Left cardiac atrium (tissue), 4 donors: ENCODE measurements at regions not wholly inside any gene's neighbourhood (a gene's known extent, or its start where the extent isn't known, plus 50 kb on each side); places are given as distances from the start of the nearest gene placed in this dataset.
A peak's percentile ranks its signal among the peaks of the same experiment; 100 is the strongest.

Experiments used
- ATAC-seq, 2 donors: fragments of 200-7000 bp; cut with Tn5 transposase; one replicate each; pipeline ENCODE4 v1.9.1; 2020; ENCODE audit warnings: mild to moderate bottlenecking in 2 of 2, moderate library complexity in 2 of 2
- DNase-seq: peaks from one replicate; pipeline ENCODE4 v3.0.0-alpha.2; 2020
- intact Hi-C, 2 donors: fragments of 100-400 bp; cut with DNase I; formaldehyde crosslinking; loops; one replicate each; pipeline versions ENCODE4 v1.14.1 to v1.15.1; 2022 to 2023
- donor health status: DM: no; HTN: yes; CAD: no.
- donor health status: DM: no; HTN: yes; CAD: no; lungs with severe emphysema.
- donor health status: DM: yes; HTN: yes; CAD: no.
- donor health status: Dilated cardiomyopathy.

- intact Hi-C loops = no loop called here
- ATAC-seq = no peak
- no peak for DNase-seq
Measured at GRCh38 chr16:86783636-86784626, 205.6 kb downstream of the FOXL1 start.

DNA sequence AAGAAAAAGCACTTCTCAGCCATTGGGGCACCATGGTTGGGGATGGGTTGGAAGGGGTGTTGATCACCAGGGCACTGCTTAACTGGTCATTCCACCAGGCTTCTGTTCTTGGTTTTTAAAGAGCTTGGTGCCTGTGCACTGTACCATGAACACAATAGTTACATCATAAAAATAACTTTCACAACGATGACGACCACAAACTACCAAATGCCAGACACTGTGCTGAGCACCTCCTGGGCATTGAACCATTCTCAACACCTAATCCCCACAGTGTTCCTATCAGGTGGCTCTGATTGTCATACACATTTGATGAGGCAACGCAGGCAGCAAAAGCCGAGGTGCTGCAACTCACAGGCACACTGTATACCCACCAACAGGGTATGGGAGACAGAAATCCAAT, 208.0 kb downstream of the FOXL1 start:
- no peak for DNase-seq
- no peak for ATAC-seq
- intact Hi-C loops = no loop called here

DNA sequence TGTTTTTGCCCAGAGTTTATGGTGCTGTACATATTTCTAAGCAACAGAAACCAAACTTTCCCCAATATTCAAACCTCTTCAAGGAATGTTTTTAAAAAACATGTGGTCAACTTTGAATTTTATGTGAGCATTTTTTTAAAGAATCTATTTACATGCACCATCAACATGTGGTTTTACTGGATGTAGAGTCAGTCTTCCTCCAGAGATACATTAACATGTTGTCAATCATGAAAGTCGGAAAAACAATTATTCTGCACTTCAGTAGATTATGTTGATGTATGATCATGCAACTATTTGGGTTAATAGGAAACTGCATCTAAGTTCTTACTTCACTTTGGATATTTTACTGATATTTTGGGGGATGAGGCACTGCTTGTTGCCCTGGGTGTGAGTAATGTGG, 208.6 kb downstream of the FOXL1 start:
- DNase-seq = no peak
- intact Hi-C loops = no loop called here
- ATAC-seq = no peak

GRCh38 chr16:86787538-86787937, 209.2 kb downstream of the FOXL1 start:
- DNase-seq = no peak
- intact Hi-C loops = no loop called here
- ATAC-seq = no peak

DNA sequence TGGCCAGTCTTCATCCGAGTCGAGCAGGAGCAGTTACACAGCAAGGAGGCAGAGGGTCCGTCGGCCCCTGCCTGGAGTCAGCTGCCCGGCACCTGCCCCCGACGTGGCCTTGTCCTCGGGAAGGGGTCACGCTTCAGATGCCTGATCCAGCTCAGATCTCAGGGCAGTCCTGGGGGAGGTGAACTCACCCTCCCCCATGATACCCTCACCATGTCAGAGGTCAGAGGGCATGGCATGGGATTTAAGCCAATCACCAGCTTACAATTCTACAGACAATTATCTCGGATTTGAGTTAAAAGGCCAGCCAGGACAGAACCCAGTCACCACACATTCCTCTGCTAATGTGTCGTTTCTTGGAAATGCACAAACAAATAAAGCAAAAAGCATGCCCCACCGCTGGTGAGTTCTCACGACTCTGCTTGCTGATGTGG, 211.3 kb downstream of the FOXL1 start:
- intact Hi-C loops = no loop called here

DNA sequence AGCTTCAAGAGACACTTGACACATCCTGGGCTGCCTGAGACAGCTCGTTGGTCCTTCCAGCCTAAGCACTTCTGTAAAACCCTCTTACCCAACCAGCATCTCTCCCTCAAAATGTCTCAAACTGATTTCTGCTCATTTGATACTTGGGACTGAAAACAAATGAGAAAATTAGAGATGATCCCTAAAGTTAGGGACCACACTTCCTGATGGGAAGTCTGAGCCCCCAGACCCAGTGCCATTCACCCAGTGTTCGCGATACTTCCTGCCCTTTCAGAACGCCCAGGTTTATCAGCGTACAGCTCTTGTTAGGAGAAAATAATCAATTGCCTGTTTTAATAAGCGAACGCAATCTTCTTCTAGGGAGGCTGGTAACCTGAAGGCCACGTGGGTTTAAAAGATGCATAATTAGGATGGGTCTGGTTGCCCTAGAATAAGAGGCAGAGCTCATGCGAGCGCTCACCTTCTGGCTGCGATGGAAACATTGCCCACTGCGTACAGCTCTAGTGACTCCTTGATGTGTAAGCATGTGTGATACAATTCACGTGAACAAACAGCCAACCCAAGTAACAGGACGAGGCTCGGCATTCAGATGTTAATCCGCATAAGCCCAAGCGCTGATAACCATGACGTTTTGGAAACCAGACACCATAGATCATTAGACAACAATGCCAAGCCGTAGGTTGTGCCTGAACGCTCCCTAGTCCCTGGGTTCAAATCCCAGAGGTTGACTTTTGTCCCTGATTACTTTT, 213.1 kb downstream of the FOXL1 start:
- ATAC-seq (no peak), DNase-seq (no peak)
- intact Hi-C loops = no loop called here

More for the DNA sequence above, 211.3 kb downstream of the FOXL1 start:
- DNase-seq (no peak), ATAC-seq (no peak)

DNA sequence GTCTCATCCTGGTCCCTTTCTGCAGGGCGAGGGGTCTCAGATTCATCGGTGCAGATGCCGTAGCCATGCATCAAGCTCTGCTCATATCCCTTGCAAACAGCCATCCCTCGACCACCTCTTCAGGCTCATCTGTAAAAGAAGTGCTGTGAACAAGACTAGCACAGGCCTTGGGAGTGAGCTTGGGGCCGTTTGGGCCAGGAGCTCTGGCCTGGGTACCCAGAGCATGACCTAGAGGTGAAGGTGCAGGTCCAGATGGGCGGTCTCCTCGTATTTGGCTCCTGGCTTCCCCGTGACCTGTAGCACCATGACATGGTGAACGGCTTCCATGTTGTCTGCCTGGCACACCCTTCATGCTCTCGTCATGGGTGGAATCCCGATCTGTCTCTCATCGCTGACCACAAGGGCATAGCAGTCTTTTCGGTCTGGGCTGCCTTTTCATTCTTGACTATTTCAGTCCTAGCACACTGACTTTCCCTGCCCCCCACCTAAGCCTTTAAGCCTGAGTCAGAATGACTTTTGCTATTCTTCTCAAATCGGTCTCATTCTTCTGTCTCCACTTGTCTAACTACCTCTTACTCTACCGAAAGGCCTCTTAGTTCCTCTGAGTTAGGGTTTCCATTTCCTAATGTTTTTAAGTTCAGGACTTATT, 216.0 kb downstream of the FOXL1 start:
- intact Hi-C loops = no loop called here
- DNase-seq = no peak
- ATAC-seq = no peak

DNA sequence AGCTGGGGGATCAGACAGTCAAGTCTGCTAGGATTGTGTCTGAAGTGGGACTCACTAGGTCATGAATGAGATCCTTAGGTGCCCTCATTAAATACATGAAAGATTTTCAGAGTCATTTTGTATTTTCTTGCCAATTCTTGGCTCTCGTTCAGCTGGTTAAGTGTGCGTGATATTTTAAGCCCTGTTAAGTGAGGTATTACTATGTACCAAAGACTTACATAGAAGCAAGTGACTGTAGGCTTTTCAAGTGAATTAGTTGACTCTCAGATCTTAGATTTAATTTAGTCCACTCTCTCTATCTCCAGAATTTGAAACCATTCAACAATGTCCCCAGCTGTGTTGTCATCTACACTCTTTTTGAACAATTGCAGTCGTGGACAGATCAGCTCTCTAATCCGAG, 219.4 kb downstream of the FOXL1 start:
- ATAC-seq = no peak
- no peak for DNase-seq
- intact Hi-C loops = no loop called here

- intact Hi-C loops = no loop called here
- peak in 1 of 2 donors; percentile 53 for ATAC-seq
Measured at GRCh38 chr16:86798247-86799041, 220.1 kb downstream of the FOXL1 start.

GRCh38 chr16:86799367-86799766, 221.0 kb downstream of the FOXL1 start:
- ATAC-seq (no peak), DNase-seq (no peak)
- intact Hi-C loops = no loop called here

More at GRCh38 chr16:86798247-86799041, 220.1 kb downstream of the FOXL1 start:
- no peak for DNase-seq

- ATAC-seq = no peak
- DNase-seq = no peak
- intact Hi-C loops = no loop called here
Measured at GRCh38 chr16:86800894-86801293, 222.5 kb downstream of the FOXL1 start.

DNA sequence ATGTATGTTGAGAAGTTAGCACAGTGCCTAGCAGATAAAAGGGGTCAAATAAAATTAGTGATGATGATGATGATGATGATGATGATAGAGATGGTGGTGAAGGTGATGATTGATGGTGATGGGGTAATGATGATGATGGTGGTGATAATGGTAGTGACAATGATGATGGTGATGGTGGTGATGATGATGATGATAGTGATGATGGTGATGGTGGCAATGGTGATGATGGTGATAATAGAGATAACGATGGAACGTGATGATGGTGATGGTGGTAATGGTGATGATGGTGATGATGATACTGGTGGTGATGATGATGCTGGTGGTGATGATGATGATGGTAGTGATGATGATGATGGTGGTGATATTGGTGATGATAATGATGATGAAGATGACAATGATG, 223.7 kb downstream of the FOXL1 start:
- no peak for ATAC-seq
- no peak for DNase-seq
- intact Hi-C loops = no loop called here

- intact Hi-C loops = no loop called here
Measured at GRCh38 chr16:86805188-86805587, 226.8 kb downstream of the FOXL1 start.

GRCh38 chr16:86806181-86806837, 228.0 kb downstream of the FOXL1 start:
- DNase-seq (no peak), ATAC-seq (no peak)
- intact Hi-C loops = no loop called here

More at GRCh38 chr16:86805188-86805587, 226.8 kb downstream of the FOXL1 start:
- peak in 1 of 2 donors; percentile 30 for ATAC-seq
- DNase-seq = no peak

DNA sequence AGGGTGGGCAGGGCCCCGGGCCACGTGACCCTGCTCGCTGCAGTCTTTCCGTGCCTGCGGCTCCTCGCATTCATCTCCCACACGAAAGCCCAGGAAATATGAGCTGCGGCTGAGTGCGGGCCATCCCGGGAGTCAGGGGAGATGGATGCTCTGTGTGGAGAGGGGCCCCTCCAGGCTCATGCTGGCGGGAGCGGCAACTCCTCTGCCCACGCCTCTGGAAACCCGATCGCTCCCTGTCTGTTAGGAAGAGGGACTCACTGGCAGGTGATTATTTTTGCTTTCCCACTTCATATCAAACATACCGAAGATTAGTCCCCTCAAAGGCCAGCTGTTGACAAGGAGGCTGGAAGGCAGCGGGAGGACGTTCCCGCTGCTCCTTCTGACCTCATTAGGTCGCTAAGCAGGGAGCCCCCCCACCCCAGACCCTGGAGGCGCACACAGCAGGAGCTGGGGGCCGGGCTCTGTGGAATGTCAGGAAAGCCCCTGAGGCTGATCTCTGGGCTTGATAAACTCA, 228.5 kb downstream of the FOXL1 start:
- no peak for DNase-seq
- intact Hi-C loops = no loop called here
- ATAC-seq = no peak

DNA sequence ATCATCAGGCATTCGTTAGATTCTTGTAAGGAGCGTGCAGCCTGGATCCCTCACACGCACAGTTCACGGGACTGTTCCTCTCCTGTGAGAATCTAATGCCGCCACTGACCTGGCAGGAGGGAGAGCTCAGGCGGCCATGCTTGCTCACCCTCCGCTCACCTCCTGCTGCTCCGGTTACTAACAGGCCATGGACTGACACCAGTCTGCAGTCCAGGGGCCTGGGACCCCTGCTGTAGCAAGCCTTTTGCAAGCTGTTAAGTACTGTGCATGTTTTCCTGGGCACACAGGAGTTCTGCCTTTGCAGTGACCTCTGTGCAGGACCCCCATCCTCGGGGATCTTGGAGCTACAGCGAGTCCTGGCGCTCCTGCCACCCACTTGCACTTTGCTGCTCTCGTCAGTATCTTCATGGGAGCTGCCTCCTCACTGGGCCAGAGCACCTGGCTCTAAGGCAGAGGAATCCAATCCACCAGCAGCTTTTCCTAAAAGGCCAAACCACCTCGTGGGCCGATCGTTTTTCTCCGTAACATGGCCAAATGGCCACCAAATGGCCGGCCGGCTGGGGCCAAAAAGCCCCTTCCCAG, 230.6 kb downstream of the FOXL1 start:
- ATAC-seq = no peak

DNA sequence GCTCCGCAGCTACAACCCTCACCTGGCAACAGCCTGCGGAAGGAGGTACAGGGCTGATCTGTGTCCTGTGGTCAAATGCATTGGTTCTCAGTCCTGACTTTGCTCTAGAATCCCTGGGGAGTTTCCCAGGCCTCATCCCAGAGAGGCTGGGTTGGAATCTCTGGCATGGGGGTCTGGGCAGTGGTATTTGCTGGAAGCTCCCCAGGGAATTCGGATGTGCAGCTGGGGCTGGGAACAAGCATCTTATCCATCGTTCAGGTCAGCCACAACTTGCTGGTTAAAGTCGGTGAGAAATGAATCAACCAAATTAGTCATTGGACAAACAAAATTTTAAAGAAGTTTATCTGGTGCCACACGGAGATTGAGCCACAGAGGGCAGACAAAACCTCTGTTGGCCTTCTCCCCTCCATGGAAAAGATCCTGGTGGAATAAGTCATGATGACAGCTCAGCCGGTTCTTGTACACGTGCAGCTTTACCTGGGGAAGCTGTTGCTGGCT, 231.2 kb downstream of the FOXL1 start:
- intact Hi-C loops = no loop called here
- DNase-seq = no peak
- no peak for ATAC-seq

More for the DNA sequence above, 230.6 kb downstream of the FOXL1 start:
- no peak for DNase-seq
- intact Hi-C loops = no loop called here

- DNase-seq (no peak), ATAC-seq (no peak)
- intact Hi-C loops = no loop called here
Measured at GRCh38 chr16:86810062-86810461, 231.7 kb downstream of the FOXL1 start.
